Activated naive CD4-positive, alpha-beta T cell treated with anti-CD3 and anti-CD28 coated beads, Interleukin-2, amount 10 ng/mL, durations not matched to agents 7 days and 5 days (primary cell): ENCODE measurements at regions not wholly inside any gene's neighbourhood (a gene's known extent, or its start where the extent isn't known, plus 50 kb on each side); places are given as distances from the start of the nearest gene placed in this dataset.

ENCODE experiments used
- CTCF ChIA-PET: fragments of 350-600 bp; sonication (Branson Sonifier 250); formaldehyde crosslinking; loops from one replicate; lab custom pipeline; 2021; ENCODE audit warnings: antibody characterized with exemption; lab: Charles Lee
- DNase-seq: peaks from one replicate; pipeline ENCODE4 v3.0.0-alpha.2; 2020
- H3K27ac Mint-ChIP-seq: one replicate; pipeline ENCODE4 v1.8.0; 2021; ENCODE audit warnings: mild to moderate bottlenecking, moderate library complexity, mixed read lengths
- H3K27me3 Mint-ChIP-seq: one replicate; pipeline ENCODE4 v1.8.0; 2021; ENCODE audit warnings: mild to moderate bottlenecking, mixed read lengths
- H3K36me3 Mint-ChIP-seq: one replicate; pipeline ENCODE4 v1.8.0; 2021; ENCODE audit warnings: mixed read lengths
- H3K4me1 Mint-ChIP-seq: one replicate; pipeline ENCODE4 v1.8.0; 2021; ENCODE audit warnings: mixed read lengths
- H3K4me3 Mint-ChIP-seq: one replicate; pipeline ENCODE4 v1.8.0; 2021; ENCODE audit warnings: mild to moderate bottlenecking, moderate library complexity, mixed read lengths
- H3K9me3 Mint-ChIP-seq: one replicate; pipeline ENCODE4 v1.8.0; 2021; ENCODE audit warnings: mixed read lengths

GRCh38 chr20:51076786-51077685, 54.1 kb upstream of the KCNG1 start:
- H3K4me3 Mint-ChIP-seq: no peak overlapping the region
- no peak overlapping the region for H3K27ac Mint-ChIP-seq
- peaks cover 26% of the 10 kb centered on the region for H3K27me3 Mint-ChIP-seq
- CTCF ChIA-PET: interaction anchor here (0.7 to 1.4 kb wide), 3 partner anchors 8 to 518 kb away, joined by 3 to 5 read pairs (median 4); no protein-coding TSS in a partner anchor
- H3K4me1 Mint-ChIP-seq: no peaks in the 10 kb centered on the region
- H3K9me3 Mint-ChIP-seq: no peaks in the 10 kb centered on the region
- DNase-seq: no peak
- H3K36me3 Mint-ChIP-seq: no peaks in the 10 kb centered on the region

GRCh38 chr20:51074062-51074461, 51.2 kb upstream of the KCNG1 start:
- DNase-seq: no peak
- Mint-ChIP-seq H3K9me3 (no peaks in the 10 kb centered on the region), H3K36me3 (no peaks in the 10 kb centered on the region), H3K27ac (no peak overlapping the region), H3K4me1 (no peaks in the 10 kb centered on the region), H3K27me3 (peaks cover 28% of the 10 kb centered on the region), H3K4me3 (no peak overlapping the region)
- CTCF ChIA-PET: no interaction called here
